Hematopoietic multipotent progenitor cell treated with erythropoietin and hydrocortisone succinate and interleukin-3 and kit ligand, for 6 days (in vitro differentiated cells): ENCODE measurements at regions not wholly inside any gene's neighbourhood (a gene's known extent, or its start where the extent isn't known, plus 50 kb on each side); places are given as distances from the start of the nearest gene placed in this dataset.

Experiments used
- DNase-seq: peaks from one replicate; pipeline ENCODE4 v3.0.0-alpha.2; 2015

- no peak for DNase-seq
These were observed 690.1 kb downstream of the STPG2 start for GRCh38 chr4:97453186-97453585.

DNA sequence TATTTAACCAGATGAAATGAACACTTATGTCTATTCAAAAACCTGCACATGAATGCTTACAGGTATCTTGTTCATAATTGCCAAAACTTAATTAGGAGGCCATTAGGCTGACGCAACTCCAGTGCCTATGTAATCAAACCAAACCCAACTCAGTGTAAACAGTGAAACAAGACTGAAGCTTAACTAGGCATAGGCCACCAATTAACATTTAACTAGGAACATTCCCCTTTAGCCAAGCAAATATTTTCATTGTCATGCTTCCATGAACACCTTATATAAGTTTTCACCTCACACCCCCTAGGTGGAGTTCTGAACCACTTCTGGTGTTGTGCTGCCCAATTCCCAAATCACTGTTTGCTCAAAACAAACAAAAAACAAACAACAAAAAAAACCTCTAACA lies 686.0 kb downstream of the STPG2 start:
- DNase-seq = no peak

DNA sequence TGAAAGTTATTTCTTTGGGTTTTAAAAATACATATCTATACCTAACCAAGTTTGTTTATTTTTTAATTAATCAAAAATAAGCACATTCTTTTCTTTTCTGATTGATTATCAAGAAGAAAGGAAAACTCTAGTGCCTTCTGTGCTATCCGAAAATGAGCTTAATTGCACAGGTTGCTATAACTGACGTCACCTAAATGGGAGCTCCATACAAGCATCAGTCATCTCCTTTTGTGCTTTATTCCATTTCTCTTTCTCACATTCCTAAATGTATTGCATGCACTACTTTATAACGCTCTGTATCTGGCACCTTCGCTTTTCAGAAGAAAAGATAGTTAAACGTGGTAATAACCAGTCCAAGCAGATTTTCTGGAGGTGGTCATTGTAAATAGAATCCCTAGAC lies 675.0 kb downstream of the STPG2 start:
- DNase-seq = no peak

DNA sequence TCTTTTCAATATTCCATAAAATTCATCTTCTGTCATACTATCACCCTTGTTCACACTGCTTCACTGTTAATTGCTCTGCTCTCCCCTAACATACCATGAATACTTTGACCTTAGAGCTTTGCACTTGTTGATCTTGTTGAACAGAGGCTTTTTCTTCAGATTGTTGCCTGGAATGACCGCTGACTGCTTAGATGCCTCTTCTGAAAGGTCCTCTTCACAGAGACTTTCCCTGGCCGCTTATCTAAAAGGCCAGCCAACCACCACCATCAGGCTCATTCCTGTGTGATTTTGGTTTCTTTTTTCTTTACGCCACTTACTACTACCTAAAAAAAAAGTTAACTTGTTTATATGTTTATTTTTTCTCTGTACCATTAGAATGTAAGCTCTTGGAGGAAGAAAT lies 667.7 kb downstream of the STPG2 start:
- DNase-seq = no peak

DNA sequence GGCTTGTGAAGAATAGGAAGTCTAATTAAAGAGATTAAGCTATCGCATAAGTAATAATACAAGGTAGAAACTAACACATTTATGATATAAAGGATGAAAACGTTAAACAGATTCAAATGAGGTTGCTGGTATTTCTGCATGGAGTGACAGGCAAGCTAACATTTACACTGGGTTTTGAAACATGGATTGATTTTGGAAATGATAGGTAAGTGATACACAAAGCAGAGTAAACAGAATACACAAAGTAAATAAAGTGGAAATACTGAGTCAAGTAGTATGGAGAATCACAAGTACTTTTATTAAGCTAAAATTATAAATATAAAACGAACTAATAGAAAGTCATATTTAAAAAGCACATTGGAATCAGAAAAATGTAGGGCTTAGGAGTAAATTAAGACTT lies 665.3 kb downstream of the STPG2 start:
- DNase-seq = no peak

DNA sequence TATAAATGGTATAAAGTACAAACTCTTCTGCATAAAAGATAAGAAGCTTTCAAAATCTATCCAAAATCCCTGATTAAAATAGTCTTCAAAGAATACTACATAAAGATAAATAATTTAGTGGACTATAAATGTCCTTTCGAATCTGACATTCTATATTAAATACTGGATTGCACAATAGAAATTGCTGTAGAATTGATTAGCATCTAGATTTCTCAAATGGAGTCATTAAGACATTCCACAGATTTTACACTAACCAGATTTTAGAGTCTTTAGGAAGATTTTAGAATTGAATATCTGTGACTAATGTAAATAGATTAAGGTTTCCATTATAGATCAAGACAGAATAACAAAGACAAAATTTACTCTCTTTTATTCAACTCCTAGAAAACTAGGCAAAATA lies 663.9 kb downstream of the STPG2 start:
- no peak for DNase-seq

DNA sequence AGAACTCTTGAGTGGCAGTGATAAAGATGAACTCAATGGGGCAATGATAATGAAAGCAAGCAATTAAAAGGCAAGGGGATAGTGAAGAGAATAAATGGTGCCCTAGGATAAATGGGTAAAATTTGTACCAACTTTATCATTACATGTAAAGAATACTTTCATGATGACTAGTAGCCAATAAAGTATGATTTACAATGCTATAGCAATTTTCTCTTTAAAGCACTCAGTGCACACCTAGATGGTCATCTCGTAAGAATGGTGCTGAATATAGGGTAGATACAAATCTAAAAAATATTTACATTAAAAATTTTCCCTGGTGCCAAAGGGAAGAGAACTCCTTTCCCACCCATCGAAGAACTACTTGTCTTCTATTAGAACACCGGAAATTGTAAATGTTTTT lies 651.4 kb downstream of the STPG2 start:
- no peak for DNase-seq

GRCh38 chr4:97493815-97494518 lies 649.3 kb downstream of the STPG2 start:
- no peak for DNase-seq

- DNase-seq = no peak
These were observed 646.9 kb downstream of the STPG2 start for GRCh38 chr4:97496298-97496873.

DNA sequence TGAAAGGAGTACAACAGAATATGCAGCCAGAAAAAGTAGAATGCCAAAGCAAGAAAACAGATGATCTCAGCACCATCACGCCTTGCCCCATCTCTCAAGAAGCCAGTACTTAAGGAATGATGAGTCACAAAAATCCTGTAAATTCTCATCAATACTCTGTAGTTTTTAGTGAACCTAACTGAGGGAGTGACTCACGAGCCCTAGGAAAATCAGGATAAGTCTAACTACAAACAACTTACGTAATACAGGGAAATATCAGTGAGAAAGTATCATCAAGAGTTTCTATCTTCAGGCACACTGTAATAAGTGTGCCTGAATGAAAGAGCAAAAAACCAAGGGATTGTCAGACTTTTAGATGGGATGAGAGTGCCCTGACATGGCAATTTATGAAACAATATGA lies 644.4 kb downstream of the STPG2 start:
- no peak for DNase-seq

DNA sequence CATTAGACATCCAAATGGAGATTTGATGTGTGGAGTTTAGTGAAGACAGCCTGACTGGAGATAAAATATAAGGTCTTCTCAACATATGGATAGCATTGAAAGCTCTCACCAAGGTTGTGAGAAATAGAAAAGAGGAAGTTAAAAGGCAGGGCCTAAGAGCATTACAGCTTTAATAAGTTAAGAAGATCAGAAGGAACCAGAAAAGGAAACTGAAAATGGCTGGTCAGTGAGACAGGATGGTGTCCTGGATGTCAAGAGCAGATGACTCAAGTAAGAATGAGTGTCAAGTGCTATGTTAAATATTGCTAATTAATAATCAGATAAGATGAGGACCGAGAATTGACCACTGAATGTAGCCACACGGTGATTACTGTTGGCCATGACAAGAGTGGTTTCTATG lies 642.9 kb downstream of the STPG2 start:
- DNase-seq = no peak

DNA sequence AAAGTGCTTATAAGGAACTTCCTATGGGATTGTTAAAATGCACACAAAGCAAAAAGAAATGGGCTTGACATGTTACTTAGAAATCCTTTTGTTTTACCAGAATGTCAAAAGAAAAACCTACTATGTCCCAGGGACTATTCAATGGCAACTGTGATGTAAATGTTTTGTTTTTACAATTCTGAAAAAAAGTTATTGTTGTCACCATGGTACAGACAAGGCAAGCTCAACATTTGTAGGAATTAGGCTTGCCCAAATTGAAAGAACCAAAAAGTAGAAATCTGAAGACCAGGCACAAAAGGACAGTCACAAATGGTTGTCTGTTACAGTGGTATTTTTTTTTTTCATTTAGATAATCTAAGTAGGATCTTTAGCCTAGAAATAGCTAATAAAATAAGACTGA lies 638.6 kb downstream of the STPG2 start:
- no peak for DNase-seq

- no peak for DNase-seq
These were observed 635.6 kb downstream of the STPG2 start for GRCh38 chr4:97507587-97508245.
